T1000 (cell line): ENCODE measurements at regions not wholly inside any gene's neighbourhood (a gene's known extent, or its start where the extent isn't known, plus 50 kb on each side); places are given as distances from the start of the nearest gene placed in this dataset.
"Not testable (repeated sequence)": the region's sequence is repeated elsewhere in the genome, so short reads cannot be mapped to it uniquely, and the experiment has no call there.

Experiments
- DNase-seq: peaks from one replicate; lab custom pipeline; 2025; ENCODE audit warnings: mixed read lengths; lab: John Stamatoyannopoulos, UW

GRCh38 chr10:118914629-118915028, 114.9 kb upstream of the NANOS1 start:
- no peak for DNase-seq

- DNase-seq: no peak
These were observed 114.4 kb upstream of the NANOS1 start for GRCh38 chr10:118915161-118915560.

GRCh38 chr10:118916777-118917176, 112.7 kb upstream of the NANOS1 start:
- no peak for DNase-seq

DNA sequence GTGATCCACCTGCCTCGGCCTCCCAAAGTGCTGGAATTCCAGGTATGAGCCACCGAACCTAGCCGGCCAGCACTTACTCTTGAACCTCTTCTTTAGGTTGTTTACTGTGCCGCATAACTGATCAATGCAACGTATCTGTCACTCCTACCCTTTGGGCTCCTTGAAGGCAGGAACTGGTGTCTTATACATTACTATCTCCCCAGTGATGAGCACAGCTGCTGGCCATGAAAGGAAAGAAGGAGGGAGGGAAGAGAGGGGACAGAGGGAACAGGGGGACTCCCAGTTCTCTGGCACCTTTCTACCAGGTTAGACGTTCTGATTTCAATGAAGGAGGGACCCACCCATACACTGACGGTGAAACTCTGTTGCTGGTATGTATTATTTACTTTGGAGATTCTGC, 111.8 kb upstream of the NANOS1 start:
- DNase-seq: no peak

DNA sequence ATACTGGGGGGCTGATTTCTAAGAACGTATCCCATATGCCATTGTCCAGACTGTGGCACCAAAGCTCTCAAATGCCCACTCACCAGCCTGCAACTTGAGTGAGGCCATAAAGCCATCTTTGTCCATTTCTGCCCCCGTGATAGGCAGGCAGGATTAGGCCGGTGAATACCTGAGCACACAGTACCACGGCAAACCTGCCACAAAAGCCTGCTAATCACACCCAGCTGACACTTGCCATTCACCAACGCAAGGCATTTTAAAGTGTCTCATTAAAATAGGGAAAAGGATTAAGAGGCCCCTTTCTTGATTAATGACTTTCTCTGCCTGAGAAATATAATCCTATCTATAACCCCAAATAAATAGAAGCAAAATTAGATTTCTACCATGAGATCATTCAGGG, 111.4 kb upstream of the NANOS1 start:
- DNase-seq: no peak

- no peak for DNase-seq
These were observed 110.9 kb upstream of the NANOS1 start for GRCh38 chr10:118918587-118918986.

- DNase-seq: no peak
These were observed 109.3 kb upstream of the NANOS1 start for GRCh38 chr10:118920206-118920605.

DNA sequence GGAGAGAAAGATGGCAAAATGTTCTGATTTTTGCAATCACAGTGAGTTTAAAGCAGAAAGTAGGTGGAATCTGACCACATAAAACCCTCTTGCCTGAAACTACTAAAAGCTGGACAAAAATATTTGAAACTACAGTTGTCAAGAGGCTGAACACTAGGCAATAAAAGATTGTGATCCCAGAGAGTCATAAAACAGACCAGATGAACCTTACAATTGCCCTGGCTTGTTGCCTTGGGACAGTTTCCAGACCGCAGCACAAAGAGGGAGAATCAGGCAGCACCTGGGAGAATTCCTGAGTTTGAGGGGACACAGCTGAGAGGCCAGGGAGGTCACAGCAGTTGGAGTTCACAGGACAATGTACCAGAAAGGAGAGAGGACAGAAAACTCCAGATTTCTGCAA, 107.3 kb upstream of the NANOS1 start:
- DNase-seq: no peak

DNA sequence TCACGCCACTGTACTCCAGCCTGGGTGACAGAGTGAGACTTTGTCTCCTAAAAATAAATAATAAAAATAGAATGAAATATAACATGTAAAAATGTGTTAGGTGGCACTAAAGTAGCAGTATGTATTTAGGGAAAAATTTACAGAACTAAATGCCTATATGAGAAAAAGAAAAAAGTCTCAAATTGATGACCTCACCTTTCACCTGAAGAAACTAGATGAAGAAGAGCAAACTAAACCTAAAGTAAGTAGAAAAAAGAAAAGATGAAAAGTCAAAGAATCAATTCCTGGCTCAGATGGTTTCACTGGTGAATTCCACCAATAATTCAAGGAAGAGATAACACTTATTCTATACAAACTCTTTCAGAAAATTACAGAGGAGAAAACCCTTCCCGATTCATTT, 106.5 kb upstream of the NANOS1 start:
- DNase-seq: no peak

- DNase-seq: no peak
These were observed 105.0 kb upstream of the NANOS1 start for GRCh38 chr10:118924493-118924892.

DNA sequence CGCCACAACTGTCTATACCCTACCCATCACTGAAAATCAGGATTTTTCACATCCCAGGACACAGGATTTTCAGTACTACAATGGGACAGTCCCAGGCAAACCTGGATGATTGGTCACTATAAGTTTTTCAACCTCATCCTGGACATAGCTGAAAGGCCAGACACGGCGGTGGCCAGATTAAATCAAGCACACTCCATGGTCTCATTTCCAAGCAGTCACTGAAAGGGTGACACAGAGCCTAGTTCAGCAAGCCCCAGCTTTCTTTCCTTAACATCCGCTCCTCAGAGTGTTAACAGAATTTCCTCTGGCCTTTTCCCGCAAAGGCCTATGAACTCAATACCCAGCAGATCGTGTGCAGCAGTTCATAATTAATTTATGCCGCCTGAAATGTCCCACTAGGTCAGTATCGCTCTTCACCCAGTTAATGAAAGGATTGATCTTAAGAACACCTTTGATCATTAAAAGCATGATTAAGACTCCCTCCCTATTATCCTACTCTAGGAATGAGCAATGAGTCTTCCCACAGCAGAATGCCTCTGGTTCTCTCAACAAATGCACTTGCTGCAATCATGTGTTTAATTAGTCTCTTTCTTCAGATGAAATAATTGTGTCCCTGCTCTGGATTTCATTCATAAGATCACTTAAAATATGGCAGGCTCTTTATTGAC, 104.0 kb upstream of the NANOS1 start:
- no peak for DNase-seq

- no peak for DNase-seq
These were observed 103.5 kb upstream of the NANOS1 start for GRCh38 chr10:118926072-118926417.

DNA sequence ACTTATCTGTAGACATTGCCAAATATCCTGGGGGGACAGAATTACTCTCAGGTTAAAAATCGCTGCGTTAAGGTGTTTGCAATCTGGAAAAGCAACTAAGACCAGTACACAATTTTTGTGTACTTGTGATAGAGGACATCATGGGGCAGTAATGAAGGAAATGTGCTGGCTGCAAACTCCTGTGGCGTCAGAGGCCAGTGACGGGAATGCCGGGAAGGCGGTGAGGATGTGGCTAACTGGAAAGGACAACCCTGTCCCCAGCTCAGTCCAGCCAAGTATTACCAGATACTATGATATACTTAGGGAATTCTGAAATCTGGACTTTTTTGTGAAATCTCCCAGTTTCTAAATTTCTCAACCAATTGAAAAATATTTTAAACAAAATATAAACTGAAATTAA, 103.1 kb upstream of the NANOS1 start:
- DNase-seq: no peak

DNA sequence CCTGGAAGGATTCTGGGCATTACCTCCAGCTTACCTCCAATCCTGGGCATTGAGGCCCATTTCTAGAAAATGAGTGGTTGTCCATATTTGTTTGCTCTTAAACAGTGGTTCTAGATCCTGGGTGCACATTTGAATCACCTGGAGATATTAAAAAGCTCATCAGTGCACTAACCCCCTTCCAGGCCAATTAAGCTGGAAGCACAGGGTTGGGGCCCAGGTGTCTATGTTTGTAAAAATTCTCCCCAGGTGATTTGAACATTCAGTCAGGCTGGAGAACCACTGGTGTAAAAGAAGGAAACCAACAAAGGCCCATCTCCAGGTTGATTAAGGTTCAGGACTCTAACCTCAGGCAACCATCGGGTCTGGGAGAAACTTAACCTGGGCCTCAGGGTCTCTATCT, 102.6 kb upstream of the NANOS1 start:
- DNase-seq: no peak

GRCh38 chr10:118927321-118927720, 102.2 kb upstream of the NANOS1 start:
- no peak for DNase-seq

- no peak for DNase-seq
These were observed 98.9 kb upstream of the NANOS1 start for GRCh38 chr10:118930614-118931013.

GRCh38 chr10:118931436-118931835, 98.1 kb upstream of the NANOS1 start:
- no peak for DNase-seq

- not testable (repeated sequence) for DNase-seq
These were observed 97.4 kb upstream of the NANOS1 start for GRCh38 chr10:118932154-118932553.

- DNase-seq: no peak
These were observed 92.3 kb upstream of the NANOS1 start for GRCh38 chr10:118937226-118937625.

- DNase-seq: no peak
These were observed 90.1 kb upstream of the NANOS1 start for GRCh38 chr10:118939211-118940007.

- no peak for DNase-seq
These were observed 89.1 kb upstream of the NANOS1 start for GRCh38 chr10:118940386-118940785.

DNA sequence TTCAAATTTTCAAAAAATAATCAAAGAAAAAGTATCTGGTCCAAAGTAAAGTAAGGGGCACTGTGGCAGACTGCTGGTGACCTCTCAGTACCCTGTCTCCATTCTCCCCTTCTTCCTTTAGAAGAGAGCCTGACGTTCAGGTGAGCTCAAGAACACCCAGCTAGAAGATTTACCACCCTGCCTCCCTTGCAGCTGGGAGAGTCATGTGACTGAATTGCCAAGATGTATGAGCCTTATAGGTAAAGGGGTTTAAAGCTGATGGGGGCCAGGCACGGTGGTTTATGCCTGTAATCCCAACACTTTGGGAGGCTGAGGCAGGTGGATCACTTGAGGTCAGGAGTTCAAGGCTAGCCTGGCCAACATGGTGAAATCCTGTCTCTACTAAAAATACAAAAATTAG, 86.3 kb upstream of the NANOS1 start:
- no peak for DNase-seq

DNA sequence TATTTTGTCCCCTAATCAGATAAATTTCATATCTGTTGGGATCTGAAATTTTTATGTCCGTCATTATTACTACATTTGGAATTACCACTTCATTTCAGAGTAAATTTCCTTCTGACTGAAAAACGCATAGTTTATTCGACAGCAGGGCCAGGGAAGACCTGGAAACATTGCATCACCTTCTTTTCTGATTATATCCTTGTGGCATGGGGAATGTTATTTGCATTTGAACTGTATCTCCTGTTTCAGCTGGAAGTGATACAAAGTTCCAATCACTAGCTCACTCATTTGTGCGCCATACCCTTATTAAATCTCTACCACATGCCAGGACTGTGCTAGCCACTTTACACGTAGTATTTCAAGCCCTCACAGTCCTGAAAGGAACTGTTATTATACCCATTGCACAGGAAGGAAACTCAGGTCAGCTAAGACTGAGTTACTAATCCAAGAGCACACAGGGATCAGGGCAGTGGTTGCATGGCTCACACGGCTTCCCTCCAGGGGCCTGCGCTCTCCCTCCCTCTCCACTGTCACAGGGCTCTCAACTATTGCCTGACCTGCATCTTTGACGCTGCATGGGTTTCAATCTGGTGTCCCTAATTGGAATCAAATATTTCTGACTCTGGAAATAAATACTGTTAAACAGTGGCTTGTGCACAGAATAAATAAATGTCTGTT, 84.4 kb upstream of the NANOS1 start:
- DNase-seq: no peak
